HG03520 (cell line): ENCODE measurements at regions not wholly inside any gene's neighbourhood (a gene's known extent, or its start where the extent isn't known, plus 50 kb on each side); places are given as distances from the start of the nearest gene placed in this dataset.
"Not testable (repeated sequence)": the region's sequence is repeated elsewhere in the genome, so short reads cannot be mapped to it uniquely, and the experiment has no call there.

Source experiments
- ATAC-seq: cut with Tn5 transposase; IDR thresholded peaks from one replicate; pipeline ENCODE4 v1.9.1; 2021; ENCODE audit warnings: mild to moderate bottlenecking, moderate library complexity; ENCODE audit not compliant: unreplicated experiment

GRCh38 chr2:154960802-154961583 lies 262.5 kb downstream of the KCNJ3 start:
- ATAC-seq: peak; percentile 88

- no peak for ATAC-seq
Observed at GRCh38 chr2:154952346-154952980, 254.0 kb downstream of the KCNJ3 start.

- ATAC-seq: not testable (repeated sequence)
Observed at GRCh38 chr2:154947416-154947815, 248.9 kb downstream of the KCNJ3 start.

GRCh38 chr2:154945984-154946383 lies 247.5 kb downstream of the KCNJ3 start:
- no peak for ATAC-seq

- ATAC-seq: no peak
Observed at GRCh38 chr2:154941379-154941778, 242.9 kb downstream of the KCNJ3 start.

GRCh38 chr2:154934213-154934612 lies 235.7 kb downstream of the KCNJ3 start:
- ATAC-seq: no peak

GRCh38 chr2:154924531-154924930 lies 226.0 kb downstream of the KCNJ3 start:
- no peak for ATAC-seq

GRCh38 chr2:154914561-154914960 lies 216.1 kb downstream of the KCNJ3 start:
- ATAC-seq: no peak

- ATAC-seq: no peak
Observed at GRCh38 chr2:154912215-154912614, 213.7 kb downstream of the KCNJ3 start.

- no peak for ATAC-seq
Observed at GRCh38 chr2:154911729-154912128, 213.2 kb downstream of the KCNJ3 start.

- ATAC-seq: no peak
Observed at GRCh38 chr2:154910701-154911100, 212.2 kb downstream of the KCNJ3 start.

- ATAC-seq: no peak
Observed at GRCh38 chr2:154908327-154908726, 209.8 kb downstream of the KCNJ3 start.
